HCT116 (cell line): ENCODE measurements at regions not wholly inside any gene's neighbourhood (a gene's known extent, or its start where the extent isn't known, plus 50 kb on each side); places are given as distances from the start of the nearest gene placed in this dataset.

Experiments used
- ATAC-seq: fragments of 200-7000 bp; cut with Tn5 transposase; 2 replicates; pipeline ENCODE4 v1.9.1; 2020; ENCODE audit warnings: mild to moderate bottlenecking, moderate library complexity
- BruUV-seq: library from RNA; stranded (reverse); fragments of 400-500 nt; replicated peaks from 2 replicates; lab custom pipeline; 2021; lab: Mats Ljungman, UMichigan
- CTCF ChIA-PET: fragments of 300-600 bp; sonication (Branson Sonifier 250); formaldehyde crosslinking; loops from one replicate; lab custom pipeline; 2021; ENCODE audit warnings: antibody characterized with exemption; lab: Charles Lee
- POLR2A ChIA-PET: fragments of 300-600, 350-600 bp; sonication (Branson Sonifier 250); formaldehyde crosslinking; loops from one replicate; lab custom pipeline; 2021; ENCODE audit warnings: antibody characterized with exemption; lab: Charles Lee
- RAD21 ChIA-PET, 2 experiments: fragments of 300-600 bp; sonication (Branson Sonifier 250); formaldehyde crosslinking; loops; one replicate each; lab custom pipeline; 2023; ENCODE audit warnings: low total read pairs in 2 of 2; ENCODE audit not compliant: uncharacterized antibody in 2 of 2, unreplicated experiment in 2 of 2, low non-redundant PET in 1 of 2; lab: Charles Lee
- DNase-seq: peaks from one replicate; pipeline ENCODE4 v3.0.0-alpha.2; 2010; ENCODE audit warnings: low read depth, low spot score
- H2AFZ ChIP-seq: fragments of 200-600 bp; shearing (Covaris generic), sonication (generic); 2 replicates; pipeline ENCODE4 v1.6.1; 2017; ENCODE audit warnings: low read depth, mixed run types, mixed read lengths, antibody characterized with exemption, low read length; ENCODE audit not compliant: poor library complexity, severe bottlenecking
- H3K27ac ChIP-seq: 2 replicates; pipeline ENCODE4 v1.5.1; 2012; ENCODE audit warnings: low read depth, low read length
- H3K27me3 ChIP-seq: fragments of 200-600 bp; sonication (generic); 2 replicates; pipeline ENCODE4 v1.6.1; 2016; ENCODE audit warnings: mixed run types, low read length, mixed read lengths; ENCODE audit not compliant: insufficient read depth
- H3K36me3 ChIP-seq, 2 experiments: fragments of 200-500 bp in 1 of 2; fragments of 200-600 bp in 1 of 2; sonication (Bioruptor generic) in 1 of 2; sonication (generic) in 1 of 2; 2 replicates each; pipeline versions ENCODE4 v1.5.1 to v1.6.1; 2014 to 2016; ENCODE audit warnings: low read length in 2 of 2, inconsistent platforms in 1 of 2, mixed read lengths in 1 of 2, mixed run types in 1 of 2; ENCODE audit not compliant: insufficient read depth in 2 of 2, control insufficient read depth in 1 of 2
- H3K4me1 ChIP-seq, 2 experiments: fragments of 200-600 bp in 1 of 2; sonication (generic) in 1 of 2; 2 replicates each; pipeline versions ENCODE4 v1.5.1 to v1.6.1; 2012 to 2017; ENCODE audit warnings: low read length in 2 of 2, inconsistent platforms in 1 of 2, mild to moderate bottlenecking in 1 of 2, mixed read lengths in 1 of 2, mixed run types in 1 of 2, moderate library complexity in 1 of 2; ENCODE audit not compliant: insufficient read depth in 2 of 2, control insufficient read depth in 1 of 2
- H3K4me2 ChIP-seq: fragments of 200-600 bp; sonication (generic); 2 replicates; pipeline ENCODE4 v1.6.1; 2017; ENCODE audit warnings: mixed run types, low read length, mixed read lengths
- H3K4me3 ChIP-seq, 2 experiments: fragments of 200-600 bp in 1 of 2; sonication (generic) in 1 of 2; replicated peaks in 1 of 2; 2 replicates each; pipeline ENCODE4 v1.5.1; 2011 to 2016; ENCODE audit warnings: low read length in 2 of 2, control low read depth in 1 of 2, low read depth in 1 of 2, mild to moderate bottlenecking in 1 of 2, mixed read lengths in 1 of 2, mixed run types in 1 of 2
- H3K79me2 ChIP-seq: fragments of 200-600 bp; sonication (generic); 2 replicates; pipeline ENCODE4 v1.6.1; 2017; ENCODE audit warnings: mild to moderate bottlenecking, mixed run types, low read length, moderate library complexity, mixed read lengths; ENCODE audit not compliant: insufficient read depth
- H3K9ac ChIP-seq: fragments of 200-600 bp; sonication (generic); 2 replicates; pipeline ENCODE4 v1.6.1; 2016; ENCODE audit warnings: low read length, mixed read lengths
- H3K9me2 ChIP-seq: fragments of 200-600 bp; sonication (generic), shearing (Covaris generic); 2 replicates; pipeline ENCODE4 v1.6.1; 2017; ENCODE audit warnings: mixed run types, mild to moderate bottlenecking, moderate library complexity; ENCODE audit not compliant: insufficient read depth
- H3K9me3 ChIP-seq, 2 experiments: fragments of 200-500 bp in 1 of 2; fragments of 200-600 bp in 1 of 2; sonication (Bioruptor generic) in 1 of 2; sonication (generic) in 1 of 2; 2 replicates each; pipeline ENCODE4 v1.6.1; 2014 to 2017; ENCODE audit warnings: low read length in 2 of 2, mixed read lengths in 2 of 2, inconsistent platforms in 1 of 2, low read depth in 1 of 2, mild to moderate bottlenecking in 1 of 2, mixed run types in 1 of 2, moderate library complexity in 1 of 2; ENCODE audit not compliant: control insufficient read depth in 1 of 2, insufficient read depth in 1 of 2
- H4K20me1 ChIP-seq: fragments of 200-600 bp; sonication (generic), shearing (Covaris generic); 2 replicates; pipeline ENCODE4 v1.6.1; 2017; ENCODE audit warnings: mixed run types, mild to moderate bottlenecking, moderate library complexity; ENCODE audit not compliant: insufficient read depth
- ATF3 ChIP-seq: IDR thresholded peaks from 2 replicates; pipeline ENCODE4 v1.6.1; 2012
- CBX3 ChIP-seq: IDR thresholded peaks from 2 replicates; pipeline ENCODE4 v1.6.1; 2012; ENCODE audit warnings: low read depth
- CEBPB ChIP-seq: IDR thresholded peaks from 2 replicates; pipeline ENCODE4 v1.6.1; 2012; ENCODE audit warnings: low read depth
- EGR1 ChIP-seq: IDR thresholded peaks from 2 replicates; pipeline ENCODE4 v1.6.1; 2012; ENCODE audit warnings: low read depth
- EZH2 ChIP-seq: fragments of 200-600 bp; sonication (generic); IDR thresholded peaks from 2 replicates; pipeline ENCODE4 v1.6.1; 2017; ENCODE audit warnings: antibody characterized with exemption, mixed run types
- FOSL1 ChIP-seq: IDR thresholded peaks from 2 replicates; pipeline ENCODE4 v1.6.1; 2012; ENCODE audit warnings: low read depth
- POLR2A ChIP-seq: IDR thresholded peaks from 2 replicates; pipeline ENCODE4 v1.7.0; 2011; ENCODE audit warnings: borderline replicate concordance; ENCODE audit not compliant: insufficient read depth, insufficient read length; ENCODE audit errors: extremely low read depth
- POLR2AphosphoS5 ChIP-seq: IDR thresholded peaks from 2 replicates; pipeline ENCODE4 v1.6.1; 2011; ENCODE audit warnings: mild to moderate bottlenecking, low read depth, low read length, moderate library complexity
- RAD21 ChIP-seq: IDR thresholded peaks from 2 replicates; pipeline ENCODE4 v1.6.1; 2012; ENCODE audit warnings: low read depth, mild to moderate bottlenecking
- SIN3A ChIP-seq: IDR thresholded peaks from 2 replicates; pipeline ENCODE4 v1.6.1; 2012; ENCODE audit warnings: low read depth
- SP1 ChIP-seq: IDR thresholded peaks from 2 replicates; pipeline ENCODE4 v1.6.1; 2012; ENCODE audit warnings: low read depth
- YY1 ChIP-seq: IDR thresholded peaks from 2 replicates; pipeline ENCODE4 v1.6.1; 2011; ENCODE audit warnings: low read length, low read depth, moderate library complexity, mild to moderate bottlenecking; ENCODE audit not compliant: insufficient replicate concordance; ENCODE audit errors: extremely low read depth
- ZBTB33 ChIP-seq: IDR thresholded peaks from 2 replicates; pipeline ENCODE4 v1.6.1; 2011; ENCODE audit warnings: mild to moderate bottlenecking, low read length, moderate library complexity; ENCODE audit not compliant: insufficient replicate concordance; ENCODE audit errors: extremely low read depth
- ZFX ChIP-seq: fragments of 450-650 bp; IDR thresholded peaks from 2 replicates; pipeline ENCODE4 v1.6.1; 2017
- ZNF274 ChIP-seq: fragments of 200-500 bp; sonication (Bioruptor generic); IDR thresholded peaks from 2 replicates; pipeline ENCODE4 v1.6.1; 2014; ENCODE audit warnings: mild to moderate bottlenecking, low read depth, low read length, inconsistent platforms
- intact Hi-C: fragments of 100-400 bp; cut with micrococcal nuclease; formaldehyde crosslinking; loops from 2 replicates; pipeline ENCODE4 v1.10.0; 2022
- TF ChIP-seq, protein P1 (sequence below): IDR thresholded peaks from 2 replicates; pipeline ENCODE4 v1.6.1; 2012; ENCODE audit warnings: low read depth
- TF ChIP-seq, protein P2 (sequence below), 3 experiments: fragments of 200-600 bp in 1 of 3; sonication (generic) in 1 of 3; IDR thresholded peaks in 2 of 3; conservative IDR thresholded peaks in 1 of 3; 2 replicates each; pipeline ENCODE4 v1.5.1; 2012 to 2017; ENCODE audit warnings: low read depth in 2 of 3, low read length in 2 of 3, antibody characterized with exemption in 1 of 3, borderline replicate concordance in 1 of 3, control low read depth in 1 of 3, mild to moderate bottlenecking in 1 of 3, mixed read lengths in 1 of 3, mixed run types in 1 of 3, moderate library complexity in 1 of 3; ENCODE audit not compliant: insufficient read depth in 1 of 3
- TF ChIP-seq, protein P3 (sequence below): IDR thresholded peaks from 2 replicates; pipeline ENCODE4 v1.6.1; 2012

DNA sequence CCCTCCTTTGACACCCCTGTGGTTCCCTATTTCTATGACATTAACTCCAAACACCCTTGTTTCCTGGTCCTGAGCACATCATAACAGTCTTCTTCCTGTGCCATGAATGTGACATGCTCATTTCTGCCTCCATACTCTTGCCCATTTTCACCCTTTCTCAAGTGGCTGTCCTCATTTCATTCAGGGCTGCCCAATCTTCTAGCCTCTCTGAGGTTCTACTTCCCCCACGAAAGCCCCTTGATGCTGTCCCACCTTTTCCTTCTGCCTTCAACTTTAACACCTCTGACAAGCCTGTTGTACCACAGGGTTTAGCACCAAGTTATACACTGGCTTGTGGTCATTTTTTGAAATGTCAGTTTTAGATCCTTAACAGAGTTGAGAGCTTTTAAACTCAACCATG is 136.2 kb upstream of the BOD1L1 start:
- no peak overlapping the region for H3K4me3 ChIP-seq
- intact Hi-C loops: no loop called here
- ChIA-PET RAD21 (no interaction called here), POLR2A (no interaction called here), CTCF (no interaction called here)
- H3K4me2 ChIP-seq: no peak overlapping the region
- H3K36me3 ChIP-seq: no peaks in the 10 kb centered on the region
- H3K27ac ChIP-seq: no peak overlapping the region
- H4K20me1 ChIP-seq: no peaks in the 10 kb centered on the region
- no peak for TF ChIP-seq FOSL1
- TF ChIP-seq, protein P1, sequence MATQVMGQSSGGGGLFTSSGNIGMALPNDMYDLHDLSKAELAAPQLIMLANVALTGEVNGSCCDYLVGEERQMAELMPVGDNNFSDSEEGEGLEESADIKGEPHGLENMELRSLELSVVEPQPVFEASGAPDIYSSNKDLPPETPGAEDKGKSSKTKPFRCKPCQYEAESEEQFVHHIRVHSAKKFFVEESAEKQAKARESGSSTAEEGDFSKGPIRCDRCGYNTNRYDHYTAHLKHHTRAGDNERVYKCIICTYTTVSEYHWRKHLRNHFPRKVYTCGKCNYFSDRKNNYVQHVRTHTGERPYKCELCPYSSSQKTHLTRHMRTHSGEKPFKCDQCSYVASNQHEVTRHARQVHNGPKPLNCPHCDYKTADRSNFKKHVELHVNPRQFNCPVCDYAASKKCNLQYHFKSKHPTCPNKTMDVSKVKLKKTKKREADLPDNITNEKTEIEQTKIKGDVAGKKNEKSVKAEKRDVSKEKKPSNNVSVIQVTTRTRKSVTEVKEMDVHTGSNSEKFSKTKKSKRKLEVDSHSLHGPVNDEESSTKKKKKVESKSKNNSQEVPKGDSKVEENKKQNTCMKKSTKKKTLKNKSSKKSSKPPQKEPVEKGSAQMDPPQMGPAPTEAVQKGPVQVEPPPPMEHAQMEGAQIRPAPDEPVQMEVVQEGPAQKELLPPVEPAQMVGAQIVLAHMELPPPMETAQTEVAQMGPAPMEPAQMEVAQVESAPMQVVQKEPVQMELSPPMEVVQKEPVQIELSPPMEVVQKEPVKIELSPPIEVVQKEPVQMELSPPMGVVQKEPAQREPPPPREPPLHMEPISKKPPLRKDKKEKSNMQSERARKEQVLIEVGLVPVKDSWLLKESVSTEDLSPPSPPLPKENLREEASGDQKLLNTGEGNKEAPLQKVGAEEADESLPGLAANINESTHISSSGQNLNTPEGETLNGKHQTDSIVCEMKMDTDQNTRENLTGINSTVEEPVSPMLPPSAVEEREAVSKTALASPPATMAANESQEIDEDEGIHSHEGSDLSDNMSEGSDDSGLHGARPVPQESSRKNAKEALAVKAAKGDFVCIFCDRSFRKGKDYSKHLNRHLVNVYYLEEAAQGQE: no peak
- TF ChIP-seq, protein P2, sequence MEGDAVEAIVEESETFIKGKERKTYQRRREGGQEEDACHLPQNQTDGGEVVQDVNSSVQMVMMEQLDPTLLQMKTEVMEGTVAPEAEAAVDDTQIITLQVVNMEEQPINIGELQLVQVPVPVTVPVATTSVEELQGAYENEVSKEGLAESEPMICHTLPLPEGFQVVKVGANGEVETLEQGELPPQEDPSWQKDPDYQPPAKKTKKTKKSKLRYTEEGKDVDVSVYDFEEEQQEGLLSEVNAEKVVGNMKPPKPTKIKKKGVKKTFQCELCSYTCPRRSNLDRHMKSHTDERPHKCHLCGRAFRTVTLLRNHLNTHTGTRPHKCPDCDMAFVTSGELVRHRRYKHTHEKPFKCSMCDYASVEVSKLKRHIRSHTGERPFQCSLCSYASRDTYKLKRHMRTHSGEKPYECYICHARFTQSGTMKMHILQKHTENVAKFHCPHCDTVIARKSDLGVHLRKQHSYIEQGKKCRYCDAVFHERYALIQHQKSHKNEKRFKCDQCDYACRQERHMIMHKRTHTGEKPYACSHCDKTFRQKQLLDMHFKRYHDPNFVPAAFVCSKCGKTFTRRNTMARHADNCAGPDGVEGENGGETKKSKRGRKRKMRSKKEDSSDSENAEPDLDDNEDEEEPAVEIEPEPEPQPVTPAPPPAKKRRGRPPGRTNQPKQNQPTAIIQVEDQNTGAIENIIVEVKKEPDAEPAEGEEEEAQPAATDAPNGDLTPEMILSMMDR (IDR thresholded peaks at IDR 0.05 in 2 of 3, conservative IDR thresholded peaks at IDR 0.05 in 1 of 3; ENCODE audit: borderline replicate concordance in 1 of 3, insufficient read depth in 1 of 3, low read depth in 2 of 3, low read length in 2 of 3): no peak
- no peak for TF ChIP-seq POLR2A
- TF ChIP-seq SP1: no peak
- TF ChIP-seq YY1: no peak
- no peak for TF ChIP-seq POLR2AphosphoS5
- no peak for TF ChIP-seq CBX3
- TF ChIP-seq RAD21: no peak
- TF ChIP-seq ZBTB33: no peak
- TF ChIP-seq ATF3: no peak
- TF ChIP-seq SIN3A: no peak
- TF ChIP-seq EGR1: no peak
- TF ChIP-seq ZNF274: no peak
- TF ChIP-seq CEBPB: no peak
- TF ChIP-seq EZH2: no peak
- TF ChIP-seq, protein P3, sequence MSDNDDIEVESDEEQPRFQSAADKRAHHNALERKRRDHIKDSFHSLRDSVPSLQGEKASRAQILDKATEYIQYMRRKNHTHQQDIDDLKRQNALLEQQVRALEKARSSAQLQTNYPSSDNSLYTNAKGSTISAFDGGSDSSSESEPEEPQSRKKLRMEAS: no peak
- no peak for TF ChIP-seq ZFX
- no peaks in the 10 kb centered on the region for H3K27me3 ChIP-seq
- no TSS peak for BruUV-seq
- H3K4me1 ChIP-seq: no peaks in the 10 kb centered on the region
- no peaks in the 10 kb centered on the region for H3K79me2 ChIP-seq
- H3K9me2 ChIP-seq: no peaks in the 10 kb centered on the region
- ATAC-seq (no peak), DNase-seq (no peak)
- no peak overlapping the region for H3K9ac ChIP-seq
- H2AFZ ChIP-seq: no peak overlapping the region
- no peaks in the 10 kb centered on the region for H3K9me3 ChIP-seq
